Mesenchymal stem cell (in vitro differentiated cells and primary cell): ENCODE measurements at regions not wholly inside any gene's neighbourhood (a gene's known extent, or its start where the extent isn't known, plus 50 kb on each side); places are given as distances from the start of the nearest gene placed in this dataset.

Experiments used
- DNase-seq: peaks from one replicate; pipeline ENCODE4 v3.0.0-alpha.2; 2013
- H2AFZ ChIP-seq: one replicate; pipeline ENCODE4 v1.6.1; 2013; ENCODE audit warnings: low read depth, mild to moderate bottlenecking, control low read depth, inconsistent platforms, low read length, moderate library complexity
- H2AK5ac ChIP-seq: 2 replicates; pipeline ENCODE4 v1.6.1; 2013; ENCODE audit warnings: low read length, moderate library complexity, mild to moderate bottlenecking, inconsistent platforms; ENCODE audit not compliant: severe bottlenecking
- H2BK120ac ChIP-seq: one replicate; pipeline ENCODE4 v1.6.1; 2013; ENCODE audit warnings: low read depth, mild to moderate bottlenecking, inconsistent platforms, low read length, moderate library complexity
- H2BK12ac ChIP-seq, 2 experiments: one replicate each; pipeline ENCODE4 v1.6.1; 2013; ENCODE audit warnings: inconsistent platforms in 2 of 2, low read length in 2 of 2, mild to moderate bottlenecking in 2 of 2, moderate library complexity in 2 of 2, control low read depth in 1 of 2
- H2BK15ac ChIP-seq: one replicate; pipeline ENCODE4 v1.6.1; 2013; ENCODE audit warnings: mild to moderate bottlenecking, low read depth, inconsistent platforms; ENCODE audit not compliant: poor library complexity, severe bottlenecking
- H2BK5ac ChIP-seq: 2 replicates; pipeline ENCODE4 v1.6.1; 2013; ENCODE audit warnings: low read depth, mild to moderate bottlenecking, low read length, control low read depth, inconsistent platforms; ENCODE audit not compliant: poor library complexity, severe bottlenecking
- H3K14ac ChIP-seq, 2 experiments: one replicate each; pipeline ENCODE4 v1.6.1; 2013; ENCODE audit warnings: inconsistent platforms in 2 of 2, low read length in 2 of 2, control low read depth in 1 of 2, mild to moderate bottlenecking in 1 of 2, moderate library complexity in 1 of 2
- H3K18ac ChIP-seq, 2 experiments: one replicate each; pipeline ENCODE4 v1.6.1; 2013; ENCODE audit warnings: inconsistent platforms in 2 of 2, low read length in 2 of 2, control low read depth in 1 of 2, low read depth in 1 of 2, mild to moderate bottlenecking in 1 of 2
- H3K23ac ChIP-seq, 2 experiments: one replicate each; pipeline ENCODE4 v1.6.1; 2013; ENCODE audit warnings: inconsistent platforms in 2 of 2, low read length in 2 of 2, mild to moderate bottlenecking in 2 of 2, moderate library complexity in 2 of 2, control low read depth in 1 of 2
- H3K27ac ChIP-seq: 2 replicates; pipeline ENCODE4 v1.5.1; 2013; ENCODE audit warnings: mild to moderate bottlenecking, moderate library complexity, low read length, control low read depth, inconsistent platforms; ENCODE audit not compliant: poor library complexity, severe bottlenecking
- H3K27me3 ChIP-seq, 2 experiments: 2 replicates each; pipeline versions ENCODE4 v1.6.1 to v1.7.0; 2013; ENCODE audit warnings: low read length in 2 of 2, mild to moderate bottlenecking in 2 of 2, moderate library complexity in 2 of 2, control low read depth in 1 of 2, inconsistent platforms in 1 of 2; ENCODE audit not compliant: control insufficient read depth in 1 of 2, insufficient read depth in 1 of 2
- H3K36me3 ChIP-seq, 2 experiments: 2 replicates each; pipeline versions ENCODE4 v1.6.1 to v1.7.0; 2013; ENCODE audit warnings: low read length in 2 of 2, control low read depth in 1 of 2, inconsistent platforms in 1 of 2, low read depth in 1 of 2, mild to moderate bottlenecking in 1 of 2; ENCODE audit not compliant: insufficient read depth in 2 of 2, control insufficient read depth in 1 of 2
- H3K4ac ChIP-seq, 2 experiments: one replicate each; pipeline ENCODE4 v1.6.1; 2013; ENCODE audit warnings: inconsistent platforms in 2 of 2, low read length in 2 of 2, mild to moderate bottlenecking in 2 of 2, moderate library complexity in 2 of 2, control low read depth in 1 of 2, low read depth in 1 of 2
- H3K4me1 ChIP-seq: 2 replicates; pipeline ENCODE4 v1.6.1; 2013; ENCODE audit warnings: low read depth, low read length, control low read depth; ENCODE audit not compliant: control insufficient read depth, insufficient read depth
- H3K4me2 ChIP-seq: 2 replicates; pipeline ENCODE4 v1.6.1; 2013; ENCODE audit warnings: low read length, mild to moderate bottlenecking, inconsistent platforms; ENCODE audit not compliant: poor library complexity, severe bottlenecking
- H3K4me3 ChIP-seq, 2 experiments: 2 replicates each; pipeline versions ENCODE4 v1.5.1 to v1.7.0; 2013; ENCODE audit warnings: low read length in 2 of 2, mild to moderate bottlenecking in 2 of 2, control low read depth in 1 of 2, low read depth in 1 of 2; ENCODE audit not compliant: insufficient read depth in 1 of 2
- H3K79me1 ChIP-seq: replicated peaks from 2 replicates; pipeline ENCODE4 v1.6.1; 2013; ENCODE audit warnings: mild to moderate bottlenecking, control low read depth, low read length, inconsistent platforms; ENCODE audit not compliant: poor library complexity, severe bottlenecking
- H3K9ac ChIP-seq: 2 replicates; pipeline ENCODE4 v1.7.0; 2013; ENCODE audit warnings: mild to moderate bottlenecking, low read length, moderate library complexity
- H3K9me3 ChIP-seq: 2 replicates; pipeline ENCODE4 v1.7.0; 2013; ENCODE audit warnings: mild to moderate bottlenecking, low read length; ENCODE audit not compliant: control insufficient read depth
- H4K8ac ChIP-seq: one replicate; pipeline ENCODE4 v1.6.1; 2013; ENCODE audit warnings: inconsistent platforms, mild to moderate bottlenecking, low read length, moderate library complexity
- H4K91ac ChIP-seq: one replicate; pipeline ENCODE4 v1.6.1; 2013; ENCODE audit warnings: mild to moderate bottlenecking, low read length, inconsistent platforms
- WGBS: methylation state at CpG from one replicate; pipeline ENCODE4 v1.1.7; 2013; ENCODE audit warnings: mixed read lengths; 5-methylcytosine and 5-hydroxymethylcytosine counted together

DNA sequence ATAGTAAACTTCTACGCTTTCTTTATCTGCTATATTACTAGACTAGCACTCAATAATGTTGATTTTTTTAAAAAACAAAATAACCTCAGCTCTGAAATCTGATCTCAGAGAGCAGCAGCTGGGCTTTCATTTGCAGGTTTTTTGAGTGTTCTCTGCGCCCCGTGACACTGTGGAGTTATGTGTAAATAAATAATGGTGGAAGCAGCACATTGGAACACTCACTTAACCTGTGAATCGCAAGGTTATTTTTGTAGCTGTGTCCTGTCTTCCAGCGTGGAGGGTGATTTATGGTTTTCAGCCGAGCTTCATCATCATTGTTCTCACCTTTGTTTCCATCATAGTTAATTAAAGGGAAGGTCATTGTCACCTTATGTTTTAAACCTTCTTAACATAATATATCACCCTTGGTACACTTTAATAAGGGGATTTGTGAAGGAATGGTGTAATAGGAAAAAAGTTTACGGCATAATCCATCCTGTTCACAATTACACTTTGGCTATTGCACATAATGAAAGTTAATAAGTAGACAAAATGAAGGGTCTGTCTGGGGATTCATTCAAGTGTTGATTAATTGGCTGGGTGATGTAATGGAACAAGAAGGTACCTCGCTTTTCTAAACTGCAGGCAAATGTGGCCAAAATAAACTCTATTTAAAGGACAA lies 493.3 kb upstream of the ADAMTS16 start:
- Histone ChIP-seq H3K36me3 (no peaks in the 10 kb centered on the region), H3K4ac (no peak overlapping the region), H2BK15ac (no peak overlapping the region), H4K91ac (no peak overlapping the region), H2AK5ac (no peak overlapping the region), H3K79me1 (no peaks in the 10 kb centered on the region), H2BK120ac (no peak overlapping the region), H3K23ac (no peak overlapping the region), H3K27ac (no peak overlapping the region), H4K8ac (no peak overlapping the region), H3K27me3 (no peaks in the 10 kb centered on the region), H3K9me3 (no peaks in the 10 kb centered on the region), H3K4me1 (no peaks in the 10 kb centered on the region), H3K18ac (no peak overlapping the region), H3K4me3 (no peak overlapping the region), H2BK12ac (no peak overlapping the region), H3K4me2 (no peak overlapping the region), H2AFZ (no peak overlapping the region), H3K14ac (no peak overlapping the region), H2BK5ac (no peak overlapping the region), H3K9ac (no peak overlapping the region)
- WGBS, result 54% methylated on average over 4 of the region's 8 CpGs
- no peak for DNase-seq

DNA sequence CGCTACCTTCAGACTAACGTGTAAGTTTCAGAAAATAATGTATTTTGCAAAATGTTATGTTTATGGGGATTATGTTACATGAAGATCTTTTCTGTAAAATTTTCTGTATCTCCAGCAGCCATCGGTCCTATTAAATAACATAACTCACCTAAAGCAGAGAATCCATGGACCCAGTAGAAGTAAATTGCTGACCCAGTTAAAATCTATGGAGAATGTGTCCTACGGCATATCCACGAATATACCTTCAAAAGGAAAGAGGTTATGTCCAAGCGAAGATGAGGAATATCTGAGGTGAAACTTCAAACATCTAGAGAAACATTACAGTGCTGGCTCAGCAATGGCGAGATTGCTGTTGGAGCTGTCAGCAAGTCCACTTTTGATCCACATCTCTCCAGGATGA lies 492.2 kb upstream of the ADAMTS16 start:
- no peaks in the 10 kb centered on the region for H3K36me3 ChIP-seq
- no peaks in the 10 kb centered on the region for H3K9me3 ChIP-seq

DNA sequence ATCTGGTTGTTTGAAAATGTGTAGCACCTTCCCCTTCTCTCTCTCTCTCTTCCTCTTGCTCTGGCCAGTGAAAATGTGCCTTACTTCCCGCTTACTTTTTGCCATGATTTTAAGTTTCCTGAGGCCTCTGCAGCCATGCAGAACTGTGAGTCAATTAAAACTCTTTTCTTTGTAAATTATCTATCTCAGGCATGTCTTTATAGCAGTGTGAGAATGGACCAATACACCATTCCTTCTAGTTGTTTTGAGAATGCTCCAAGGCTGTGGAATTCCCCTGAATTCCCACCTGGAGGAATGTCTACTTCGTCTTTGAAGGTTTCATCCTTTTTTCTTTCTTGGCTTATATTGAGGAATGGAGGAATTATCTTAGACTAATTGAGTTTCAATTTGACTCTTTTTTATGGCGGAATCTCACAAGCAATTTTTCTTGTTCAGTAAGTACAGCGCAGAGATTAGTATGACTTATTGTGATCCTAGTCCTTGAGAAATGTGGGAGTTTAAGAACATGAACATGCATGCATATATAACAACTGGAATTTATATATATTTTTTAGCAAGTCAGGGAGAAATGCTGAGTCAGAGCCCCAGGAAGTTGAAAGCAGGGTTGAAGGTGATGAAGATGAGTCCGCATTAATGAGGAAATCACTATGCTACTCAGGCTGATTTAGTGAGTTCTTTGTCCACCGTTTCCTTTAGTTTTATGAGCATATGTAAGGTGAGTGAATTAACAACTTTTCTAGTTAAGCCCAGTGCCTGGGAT lies 488.1 kb upstream of the ADAMTS16 start:
- Histone ChIP-seq H3K14ac (no peak overlapping the region), H3K36me3 (no peaks in the 10 kb centered on the region), H3K79me1 (no peaks in the 10 kb centered on the region), H3K27ac (no peak overlapping the region), H2BK15ac (no peak overlapping the region), H2BK12ac (no peak overlapping the region), H3K4me2 (no peak overlapping the region), H4K8ac (no peak overlapping the region), H2BK120ac (no peak overlapping the region), H3K4me1 (no peaks in the 10 kb centered on the region), H3K9me3 (no peaks in the 10 kb centered on the region), H3K27me3 (no peaks in the 10 kb centered on the region), H3K18ac (no peak overlapping the region), H2AFZ (no peak overlapping the region), H2BK5ac (no peak overlapping the region), H3K4ac (no peak overlapping the region), H2AK5ac (no peak overlapping the region), H4K91ac (no peak overlapping the region), H3K9ac (no peak overlapping the region), H3K23ac (no peak overlapping the region), H3K4me3 (no peak overlapping the region)
- 74% methylated on average over 4 of the region's 6 CpGs for WGBS
- DNase-seq, result no peak

More for the DNA sequence above, 492.2 kb upstream of the ADAMTS16 start:
- H2BK12ac ChIP-seq, result no peak overlapping the region
- H3K4me2 ChIP-seq, result no peak overlapping the region
- H2AK5ac ChIP-seq, result no peak overlapping the region
- H3K79me1 ChIP-seq, result no peaks in the 10 kb centered on the region
- H3K27ac ChIP-seq, result no peak overlapping the region
- H3K4me1 ChIP-seq, result no peaks in the 10 kb centered on the region
- DNase-seq, result no peak
- no peak overlapping the region for H4K8ac ChIP-seq
- H3K4me3 ChIP-seq, result no peak overlapping the region
- H3K23ac ChIP-seq, result no peak overlapping the region
- no peak overlapping the region for H2AFZ ChIP-seq
- H3K4ac ChIP-seq, result no peak overlapping the region
- H3K18ac ChIP-seq, result no peak overlapping the region
- H3K9ac ChIP-seq, result no peak overlapping the region
- H3K27me3 ChIP-seq, result no peaks in the 10 kb centered on the region
- H2BK120ac ChIP-seq, result no peak overlapping the region
- 80% methylated on average over 5 of the region's 7 CpGs for WGBS
- H4K91ac ChIP-seq, result no peak overlapping the region
- no peak overlapping the region for H3K14ac ChIP-seq
- no peak overlapping the region for H2BK5ac ChIP-seq
- H2BK15ac ChIP-seq, result no peak overlapping the region

DNA sequence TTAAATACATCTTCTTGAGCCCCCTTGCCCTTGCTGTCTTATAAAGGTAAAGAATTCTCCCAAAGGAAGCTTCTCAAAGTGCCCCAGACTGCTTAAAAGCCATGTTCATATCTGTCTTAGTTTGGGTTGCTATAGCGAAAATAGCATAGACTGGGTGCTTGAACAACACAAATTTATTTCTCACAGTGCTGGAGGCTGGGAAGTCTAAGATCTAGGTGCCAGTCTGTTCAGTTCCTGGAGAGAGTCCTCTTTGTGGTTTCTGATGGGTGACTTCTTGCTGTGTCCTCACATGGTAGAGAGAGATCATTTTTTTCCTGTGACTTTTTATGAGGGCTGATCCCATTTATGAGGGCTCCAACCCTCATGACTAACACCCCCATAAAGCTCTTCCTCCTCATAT lies 486.7 kb upstream of the ADAMTS16 start:
- no peak overlapping the region for H2BK12ac ChIP-seq
- no peak overlapping the region for H3K23ac ChIP-seq
- no peak overlapping the region for H4K91ac ChIP-seq
- no peaks in the 10 kb centered on the region for H3K36me3 ChIP-seq
- H2BK5ac ChIP-seq, result no peak overlapping the region
- H2BK15ac ChIP-seq, result no peak overlapping the region
- WGBS, result 38% methylated on average over 1 of the region's 1 CpG
- H3K4me2 ChIP-seq, result no peak overlapping the region
- H2AFZ ChIP-seq, result no peak overlapping the region
- no peak overlapping the region for H3K18ac ChIP-seq
- H2BK120ac ChIP-seq, result no peak overlapping the region
- peaks cover 5% of the 10 kb centered on the region for H3K9me3 ChIP-seq
- H3K27ac ChIP-seq, result no peak overlapping the region
- H3K4me3 ChIP-seq, result no peak overlapping the region
- no peaks in the 10 kb centered on the region for H3K27me3 ChIP-seq
- H3K79me1 ChIP-seq, result no peaks in the 10 kb centered on the region
- H3K4me1 ChIP-seq, result no peaks in the 10 kb centered on the region
- no peak overlapping the region for H2AK5ac ChIP-seq
- no peak overlapping the region for H3K14ac ChIP-seq
- DNase-seq, result no peak
- no peak overlapping the region for H4K8ac ChIP-seq
- no peak overlapping the region for H3K4ac ChIP-seq
- no peak overlapping the region for H3K9ac ChIP-seq
